Sigmoid colon (tissue), 6 donors: ENCODE measurements at regions not wholly inside any gene's neighbourhood (a gene's known extent, or its start where the extent isn't known, plus 50 kb on each side); places are given as distances from the start of the nearest gene placed in this dataset.
A peak's percentile ranks its signal among the peaks of the same experiment; 100 is the strongest.

ENCODE experiments used
- DNase-seq: peaks from one replicate; pipeline ENCODE4 v3.0.0-alpha.2; 2019
- H3K27ac ChIP-seq, 4 donors: fragments of 200-600 bp; sonication (generic); one replicate each; pipeline ENCODE4 v1.5.1; 2016 to 2019; ENCODE audit warnings: mild to moderate bottlenecking in 1 of 4
- H3K27me3 ChIP-seq, 3 donors: fragments of 200-600 bp; sonication (generic); one replicate each; pipeline ENCODE4 v1.5.1; 2019; ENCODE audit warnings: mild to moderate bottlenecking in 1 of 3
- H3K36me3 ChIP-seq, 4 donors: fragments of 200-600 bp; sonication (generic); one replicate each; pipeline ENCODE4 v1.5.1; 2016 to 2019
- H3K4me1 ChIP-seq, 4 donors: fragments of 200-600 bp; sonication (generic); one replicate each; pipeline ENCODE4 v1.5.1; 2017 to 2019
- H3K4me3 ChIP-seq, 4 donors: fragments of 200-600 bp; sonication (generic); one replicate each; pipeline ENCODE4 v1.5.1; 2017 to 2019; ENCODE audit warnings: mild to moderate bottlenecking in 2 of 4, moderate library complexity in 1 of 4
- H3K9me3 ChIP-seq, 4 donors: fragments of 200-600 bp in 3 of 4; sonication (generic) in 3 of 4; one replicate each; pipeline versions ENCODE4 v1.5.1 to v1.6.1; 2013 to 2019
- EP300 ChIP-seq, 4 donors: sonication (generic); formaldehyde crosslinking; IDR thresholded peaks; one replicate each; pipeline ENCODE4 v1.6.1; 2017; ENCODE audit warnings: antibody characterized with exemption in 4 of 4
- POLR2A ChIP-seq, 2 donors: fragments of 450-650 bp; IDR thresholded peaks; one replicate each; pipeline ENCODE4 v1.6.1; 2016; ENCODE audit warnings: antibody characterized with exemption in 2 of 2, mild to moderate bottlenecking in 2 of 2, moderate library complexity in 2 of 2
- POLR2AphosphoS5 ChIP-seq, 4 donors: sonication (generic); formaldehyde crosslinking; IDR thresholded peaks; one replicate each; pipeline ENCODE4 v1.6.1; 2017; ENCODE audit warnings: antibody characterized with exemption in 4 of 4
- WGBS, 2 donors: extraction: QIAGEN DNeasy Blood & Tissue Kit; methylation state at CpG; one replicate each; pipeline ENCODE4 v1.1.7; 2013; 5-methylcytosine and 5-hydroxymethylcytosine counted together
- intact Hi-C: fragments of 100-400 bp; cut with DNase I; formaldehyde crosslinking; loops from one replicate; pipeline ENCODE4 v1.15.1; 2023
- TF ChIP-seq, protein P1 (sequence below), 4 experiments: fragments of 450-650 bp in 3 of 4; fragments of 200-600 bp in 1 of 4; IDR thresholded peaks; one replicate each; pipeline ENCODE4 v1.5.1; 2016 to 2019; ENCODE audit warnings: antibody characterized with exemption in 4 of 4, mild to moderate bottlenecking in 3 of 4, moderate library complexity in 2 of 4
- donor health status: healthy with polysubstance abuse.
- donor health status: healthy.

DNA sequence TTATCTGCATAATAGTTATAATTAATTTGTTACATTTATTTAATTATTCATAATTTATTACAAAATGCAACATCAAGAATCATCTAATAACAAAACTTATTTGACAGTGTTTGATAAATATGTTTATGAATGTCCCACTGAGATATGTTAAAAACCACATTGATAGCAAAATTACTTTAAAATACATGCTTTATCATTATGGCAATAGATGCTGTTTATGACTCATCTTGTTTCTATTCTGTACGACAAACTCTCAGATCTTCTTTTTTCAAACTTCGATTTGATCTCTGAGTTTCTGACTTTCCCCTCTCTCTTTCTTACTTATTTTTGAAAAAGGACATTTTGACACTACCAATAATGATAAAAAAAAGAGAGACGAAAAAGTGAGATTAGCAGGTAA lies 56.8 kb upstream of the LRRK2 start:
- intact Hi-C loops, result no loop called here
- Histone ChIP-seq H3K36me3 (no peaks in the 10 kb centered on the region), H3K4me1 (no peaks in the 10 kb centered on the region), H3K4me3 (no peak overlapping the region), H3K9me3 (no peaks in the 10 kb centered on the region), H3K27ac (no peak overlapping the region), H3K27me3 (no peaks in the 10 kb centered on the region)
- WGBS, 2 donors, result 63 to 72% methylated on average over 3 of the region's 3 CpGs
- TF ChIP-seq EP300 (IDR thresholded peaks at IDR 0.05) (no peak), POLR2AphosphoS5 (IDR thresholded peaks at IDR 0.05) (no peak), POLR2A (IDR thresholded peaks at IDR 0.05) (no peak)
- TF ChIP-seq, protein P1, sequence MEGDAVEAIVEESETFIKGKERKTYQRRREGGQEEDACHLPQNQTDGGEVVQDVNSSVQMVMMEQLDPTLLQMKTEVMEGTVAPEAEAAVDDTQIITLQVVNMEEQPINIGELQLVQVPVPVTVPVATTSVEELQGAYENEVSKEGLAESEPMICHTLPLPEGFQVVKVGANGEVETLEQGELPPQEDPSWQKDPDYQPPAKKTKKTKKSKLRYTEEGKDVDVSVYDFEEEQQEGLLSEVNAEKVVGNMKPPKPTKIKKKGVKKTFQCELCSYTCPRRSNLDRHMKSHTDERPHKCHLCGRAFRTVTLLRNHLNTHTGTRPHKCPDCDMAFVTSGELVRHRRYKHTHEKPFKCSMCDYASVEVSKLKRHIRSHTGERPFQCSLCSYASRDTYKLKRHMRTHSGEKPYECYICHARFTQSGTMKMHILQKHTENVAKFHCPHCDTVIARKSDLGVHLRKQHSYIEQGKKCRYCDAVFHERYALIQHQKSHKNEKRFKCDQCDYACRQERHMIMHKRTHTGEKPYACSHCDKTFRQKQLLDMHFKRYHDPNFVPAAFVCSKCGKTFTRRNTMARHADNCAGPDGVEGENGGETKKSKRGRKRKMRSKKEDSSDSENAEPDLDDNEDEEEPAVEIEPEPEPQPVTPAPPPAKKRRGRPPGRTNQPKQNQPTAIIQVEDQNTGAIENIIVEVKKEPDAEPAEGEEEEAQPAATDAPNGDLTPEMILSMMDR (IDR thresholded peaks at IDR 0.05), result no peak
- DNase-seq, result no peak

DNA sequence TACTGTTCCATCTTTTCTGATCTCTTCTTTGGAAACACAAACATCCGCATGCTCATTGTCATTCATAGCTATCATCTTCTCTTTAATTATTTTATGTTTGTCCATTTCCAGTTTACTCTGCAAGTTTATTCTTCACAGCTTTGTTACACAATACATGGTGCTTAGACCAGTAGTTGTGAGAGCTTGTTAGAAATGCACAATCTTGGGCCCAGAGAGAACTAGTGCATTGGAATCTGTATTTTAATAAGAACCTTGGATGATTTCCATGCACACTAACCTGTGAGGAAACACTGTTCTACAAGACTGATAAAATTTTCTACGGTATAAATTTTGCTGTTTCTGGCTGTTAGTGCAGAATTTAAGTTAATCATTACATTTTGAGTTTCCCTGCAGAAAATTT lies 59.3 kb upstream of the SLC2A13 start:
- DNase-seq, result no peak
- H3K4me3 ChIP-seq, result no peak overlapping the region
- H3K36me3 ChIP-seq, result no peaks in the 10 kb centered on the region
- no peaks in the 10 kb centered on the region for H3K9me3 ChIP-seq
- no peak overlapping the region for H3K27ac ChIP-seq
- TF ChIP-seq, protein P1 (IDR thresholded peaks at IDR 0.05), result no peak
- TF ChIP-seq POLR2A (IDR thresholded peaks at IDR 0.05) (no peak), POLR2AphosphoS5 (IDR thresholded peaks at IDR 0.05) (no peak), EP300 (IDR thresholded peaks at IDR 0.05) (no peak)
- no peaks in the 10 kb centered on the region for H3K4me1 ChIP-seq
- no peaks in the 10 kb centered on the region for H3K27me3 ChIP-seq
- WGBS, 2 donors, result 84 to 92% methylated on average over 2 of the region's 2 CpGs
- intact Hi-C loops, result no loop called here

DNA sequence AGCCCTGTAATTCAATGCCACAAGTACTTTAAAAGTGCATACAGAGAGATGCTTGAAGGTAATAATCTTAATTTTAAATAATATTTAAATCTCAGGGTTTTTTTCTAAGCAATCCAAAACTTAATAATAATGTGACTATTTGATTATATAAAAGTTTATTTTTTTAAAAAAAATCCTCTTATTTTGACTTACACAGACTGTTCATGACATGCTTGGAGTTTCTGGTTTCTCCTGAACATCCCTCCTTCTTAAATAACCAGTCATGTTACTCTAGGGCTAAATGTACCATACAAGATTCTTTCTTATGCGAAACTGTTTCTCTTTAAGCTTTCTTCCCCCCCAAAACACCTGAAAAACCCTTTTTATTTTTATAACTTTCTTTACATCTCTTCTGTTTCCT lies 58.2 kb upstream of the SLC2A13 start:
- H3K9me3 ChIP-seq, result no peaks in the 10 kb centered on the region
- no peak overlapping the region for H3K27ac ChIP-seq
- no peaks in the 10 kb centered on the region for H3K27me3 ChIP-seq
- no peak for DNase-seq
- no peaks in the 10 kb centered on the region for H3K36me3 ChIP-seq
- intact Hi-C loops, result no loop called here
- 82 to 88% methylated on average over 1 of the region's 1 CpG for WGBS, 2 donors
- no peak for TF ChIP-seq EP300 (IDR thresholded peaks at IDR 0.05)
- TF ChIP-seq, protein P1 (IDR thresholded peaks at IDR 0.05), result no peak
- H3K4me1 ChIP-seq, result no peaks in the 10 kb centered on the region
- H3K4me3 ChIP-seq, result no peak overlapping the region

DNA sequence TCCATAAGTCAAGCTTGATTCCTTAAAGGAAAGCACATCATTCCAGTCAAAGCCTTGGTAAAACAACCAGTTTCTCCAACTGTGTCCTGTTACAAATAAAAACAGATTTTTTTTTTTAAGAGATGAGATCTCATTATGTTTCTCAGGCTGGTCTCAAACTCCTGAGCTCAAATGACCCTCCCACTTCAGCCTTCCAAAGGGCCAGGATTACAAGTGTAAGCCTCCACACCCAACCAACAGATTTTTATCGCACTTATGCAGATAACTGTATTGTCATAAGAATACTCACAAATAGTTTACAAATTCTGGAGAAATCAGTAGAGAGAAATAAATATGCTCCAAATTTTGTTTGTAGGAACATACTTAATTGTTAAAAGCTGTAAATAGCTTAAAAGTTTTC lies 56.2 kb upstream of the SLC2A13 start:
- Histone ChIP-seq H3K9me3 (no peaks in the 10 kb centered on the region), H3K27ac (no peak overlapping the region), H3K4me3 (no peak overlapping the region), H3K36me3 (no peaks in the 10 kb centered on the region), H3K27me3 (no peaks in the 10 kb centered on the region), H3K4me1 (no peaks in the 10 kb centered on the region)
- TF ChIP-seq EP300 (IDR thresholded peaks at IDR 0.05), result no peak
- no peak for TF ChIP-seq POLR2AphosphoS5 (IDR thresholded peaks at IDR 0.05)
- no peak for TF ChIP-seq POLR2A (IDR thresholded peaks at IDR 0.05)
- TF ChIP-seq, protein P1 (IDR thresholded peaks at IDR 0.05), result no peak
- DNase-seq, result no peak
- WGBS, 2 donors, result 95 to 96% methylated on average over 1 of the region's 1 CpG
- intact Hi-C loops, result no loop called here

DNA sequence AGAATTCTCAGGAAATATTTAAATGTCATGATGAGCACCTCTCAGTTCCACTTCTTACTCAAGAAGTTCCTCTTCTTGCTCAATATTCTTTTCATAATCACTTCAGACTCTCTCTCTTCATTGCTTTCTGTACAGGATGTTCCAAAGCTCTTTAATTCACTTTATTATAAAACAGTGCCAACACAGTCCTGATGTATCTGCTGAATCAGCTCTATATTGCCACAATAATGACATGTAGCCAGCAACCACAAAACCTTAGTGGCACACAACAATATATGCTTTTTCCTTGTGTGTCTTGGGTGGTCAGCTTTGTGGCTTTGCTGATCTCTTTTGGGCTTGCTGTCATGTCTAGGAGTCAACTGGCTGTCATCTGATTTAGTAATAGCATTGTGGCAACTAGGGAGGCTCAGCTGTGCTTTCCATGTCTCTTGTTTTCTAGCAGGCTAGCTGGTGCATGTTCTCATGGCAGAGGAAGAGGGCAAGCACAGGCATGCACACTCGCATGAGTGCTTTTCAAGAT lies 52.8 kb upstream of the SLC2A13 start:
- H3K4me1 ChIP-seq, result no peaks in the 10 kb centered on the region
- no peak overlapping the region for H3K4me3 ChIP-seq
- H3K27ac ChIP-seq, result peak overlapping the region in 1 of 4 donors; percentile 37
- no peak for DNase-seq
- 88 to 93% methylated on average over 1 of the region's 1 CpG for WGBS, 2 donors
- H3K36me3 ChIP-seq, result no peaks in the 10 kb centered on the region
- TF ChIP-seq, protein P1 (IDR thresholded peaks at IDR 0.05), result no peak
- TF ChIP-seq POLR2AphosphoS5 (IDR thresholded peaks at IDR 0.05), result peak in 2 of 4 donors; percentile 12 to 26
- intact Hi-C loops, result no loop called here
- no peaks in the 10 kb centered on the region for H3K9me3 ChIP-seq
- no peaks in the 10 kb centered on the region for H3K27me3 ChIP-seq
